ENCODE measurements at regions not wholly inside any gene's neighbourhood (a gene's known extent, or its start where the extent isn't known, plus 50 kb on each side); places are given as distances from the start of the nearest gene placed in this dataset.

DNA sequence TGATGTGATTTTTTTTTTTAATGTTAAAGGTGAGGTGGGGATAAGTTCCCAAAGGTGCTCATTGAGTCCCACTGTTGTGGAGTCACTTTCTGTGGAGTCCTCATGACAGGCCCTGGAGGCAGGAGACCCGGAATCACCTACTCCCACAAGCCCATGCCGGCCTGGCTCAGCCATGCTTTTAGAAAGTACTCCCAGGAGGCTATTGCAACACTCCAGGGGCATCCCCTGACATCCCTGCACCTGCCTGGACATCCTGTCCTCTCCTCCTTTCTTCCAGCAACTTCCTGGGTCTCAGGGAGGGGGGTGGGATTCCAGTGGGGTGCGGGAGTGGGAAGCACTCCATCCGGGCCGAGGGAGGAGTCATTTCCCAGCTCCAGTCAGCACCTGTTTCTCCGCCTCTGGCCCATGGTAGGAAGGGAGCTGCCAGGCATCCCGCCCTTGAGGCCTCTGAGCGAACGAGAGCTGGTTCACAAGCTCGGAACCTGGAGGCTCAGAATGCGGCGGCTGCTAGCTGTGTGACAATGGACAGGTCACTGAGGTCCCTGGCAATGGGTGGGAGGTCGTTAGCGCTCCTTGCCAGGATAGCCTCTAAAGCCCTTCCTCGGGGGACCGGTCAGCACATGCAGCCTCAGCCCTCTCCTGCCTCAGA is 163.9 kb upstream of the ID2 start:
- Histone ChIP-seq H3K4me1 (replicated peaks in 1 of 2) (peaks cover 10 to 11% of the 10 kb centered on the region in 2 donors), H3K36me3 (replicated peaks in 1 of 2) (no peaks in the 10 kb centered on the region), H3K4me3 (no peak overlapping the region), H3K9me3 (replicated peaks in 1 of 3) (no peaks in the 10 kb centered on the region), H3K27ac (no peak overlapping the region), H3K27me3 (no peaks in the 10 kb centered on the region)
- DNase-seq: no peak
- WGBS, 4 donors: 85 to 94% (median 93%) methylated on average over 8 to 16 of the region's 16 CpGs
- no peak for TF ChIP-seq POLR2A (IDR thresholded peaks at IDR 0.05)
- TF ChIP-seq, protein P1, sequence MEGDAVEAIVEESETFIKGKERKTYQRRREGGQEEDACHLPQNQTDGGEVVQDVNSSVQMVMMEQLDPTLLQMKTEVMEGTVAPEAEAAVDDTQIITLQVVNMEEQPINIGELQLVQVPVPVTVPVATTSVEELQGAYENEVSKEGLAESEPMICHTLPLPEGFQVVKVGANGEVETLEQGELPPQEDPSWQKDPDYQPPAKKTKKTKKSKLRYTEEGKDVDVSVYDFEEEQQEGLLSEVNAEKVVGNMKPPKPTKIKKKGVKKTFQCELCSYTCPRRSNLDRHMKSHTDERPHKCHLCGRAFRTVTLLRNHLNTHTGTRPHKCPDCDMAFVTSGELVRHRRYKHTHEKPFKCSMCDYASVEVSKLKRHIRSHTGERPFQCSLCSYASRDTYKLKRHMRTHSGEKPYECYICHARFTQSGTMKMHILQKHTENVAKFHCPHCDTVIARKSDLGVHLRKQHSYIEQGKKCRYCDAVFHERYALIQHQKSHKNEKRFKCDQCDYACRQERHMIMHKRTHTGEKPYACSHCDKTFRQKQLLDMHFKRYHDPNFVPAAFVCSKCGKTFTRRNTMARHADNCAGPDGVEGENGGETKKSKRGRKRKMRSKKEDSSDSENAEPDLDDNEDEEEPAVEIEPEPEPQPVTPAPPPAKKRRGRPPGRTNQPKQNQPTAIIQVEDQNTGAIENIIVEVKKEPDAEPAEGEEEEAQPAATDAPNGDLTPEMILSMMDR (IDR thresholded peaks at IDR 0.05): no peak
- intact Hi-C loops (cut with DNase I): loop anchor here in 1 of 2 donors (10.0 kb wide), 1 partner anchor 167 kb away; the partner anchor contains the start of gene ID2

DNA sequence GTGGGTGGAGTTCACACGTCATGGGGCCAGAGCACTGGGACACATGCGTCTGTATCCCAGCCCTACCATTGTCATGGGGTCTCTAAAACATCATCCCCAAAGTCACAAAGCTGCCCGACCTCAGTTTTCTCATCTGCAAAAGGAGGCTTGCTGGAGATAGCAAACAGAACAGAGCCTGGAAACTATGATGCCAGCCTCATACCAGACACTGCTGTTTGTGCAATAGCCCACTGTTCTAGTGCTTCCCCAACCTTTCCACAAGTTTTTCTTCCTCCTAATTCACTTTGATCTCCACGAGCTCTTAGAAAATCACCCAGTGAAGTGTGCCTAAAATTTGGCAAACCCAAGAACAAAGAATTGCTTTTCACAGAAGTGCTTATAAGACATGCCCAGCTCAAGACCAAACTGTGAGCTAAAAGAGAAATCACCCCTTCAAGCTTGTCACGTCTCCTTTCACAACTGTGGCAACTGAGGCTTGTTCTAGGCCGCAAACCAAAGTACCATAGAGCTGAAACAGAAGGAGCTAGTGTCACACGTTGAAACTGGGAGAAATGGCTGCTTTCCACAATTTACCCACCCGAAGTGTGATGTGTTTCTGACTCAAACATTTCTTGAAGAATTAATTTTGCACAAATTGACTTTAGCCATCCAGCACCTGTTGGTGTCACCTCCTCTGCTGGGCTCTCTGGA is 162.7 kb upstream of the ID2 start:
- WGBS, 4 donors: 82 to 92% (median 89%) methylated on average over 7 to 8 of the region's 8 CpGs
- intact Hi-C loops (cut with DNase I): loop anchor here in 1 of 2 donors (10.0 kb wide), 1 partner anchor 166 kb away; the partner anchor contains the start of gene ID2
- TF ChIP-seq, protein P1 (IDR thresholded peaks at IDR 0.05): no peak
- TF ChIP-seq POLR2A (IDR thresholded peaks at IDR 0.05): no peak

DNA sequence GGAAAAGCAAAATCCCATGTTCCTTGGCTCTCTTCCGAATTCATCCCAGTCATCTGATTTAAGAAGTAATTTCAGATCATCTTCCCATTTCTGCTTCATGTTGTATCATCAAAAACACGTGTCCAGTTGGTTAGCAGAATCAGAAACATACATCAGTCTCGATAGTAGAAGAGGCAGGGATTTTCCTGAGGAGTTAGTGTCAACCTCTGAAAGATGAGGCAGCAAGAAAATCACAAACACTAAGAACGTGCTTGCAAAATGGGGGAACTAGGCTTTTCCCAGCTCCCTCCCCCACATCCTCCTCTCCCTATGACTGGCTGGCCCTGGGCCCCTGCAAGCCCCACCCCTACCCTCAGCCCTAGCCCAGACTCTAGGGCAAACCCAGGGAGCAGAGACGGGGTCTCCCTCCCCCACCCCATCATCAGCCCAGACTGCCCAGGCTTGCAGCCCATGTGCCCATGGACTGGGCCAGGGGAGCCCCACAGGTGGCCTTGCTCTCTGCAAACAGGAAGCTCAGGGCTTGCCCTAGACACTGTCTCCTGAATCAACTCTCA is 161.0 kb upstream of the ID2 start:
- Histone ChIP-seq H3K36me3 (replicated peaks in 1 of 2) (no peaks in the 10 kb centered on the region), H3K9me3 (replicated peaks in 1 of 3) (no peaks in the 10 kb centered on the region), H3K4me3 (no peak overlapping the region), H3K27ac (no peak overlapping the region), H3K27me3 (no peaks in the 10 kb centered on the region), H3K4me1 (replicated peaks in 1 of 2) (peaks cover 0 to 15% of the 10 kb centered on the region in 2 donors)
- intact Hi-C loops (cut with DNase I): loop anchor here (10.0 kb wide), 2 partner anchors 144 to 154 kb away; no protein-coding TSS in a partner anchor
- TF ChIP-seq, protein P1 (IDR thresholded peaks at IDR 0.05): no peak
- TF ChIP-seq POLR2A (IDR thresholded peaks at IDR 0.05): no peak
- DNase-seq: no peak
- 72 to 85% (median 82%) methylated on average over 5 of the region's 5 CpGs for WGBS, 4 donors

More for the DNA sequence above, 162.7 kb upstream of the ID2 start:
- H3K27ac ChIP-seq: no peak overlapping the region
- DNase-seq: no peak
- H3K36me3 ChIP-seq (replicated peaks in 1 of 2): no peaks in the 10 kb centered on the region
- H3K9me3 ChIP-seq (replicated peaks in 1 of 3): no peaks in the 10 kb centered on the region
- no peaks in the 10 kb centered on the region for H3K27me3 ChIP-seq
- H3K4me3 ChIP-seq: no peak overlapping the region
- peaks cover 10 to 12% of the 10 kb centered on the region in 2 donors for H3K4me1 ChIP-seq (replicated peaks in 1 of 2)

DNA sequence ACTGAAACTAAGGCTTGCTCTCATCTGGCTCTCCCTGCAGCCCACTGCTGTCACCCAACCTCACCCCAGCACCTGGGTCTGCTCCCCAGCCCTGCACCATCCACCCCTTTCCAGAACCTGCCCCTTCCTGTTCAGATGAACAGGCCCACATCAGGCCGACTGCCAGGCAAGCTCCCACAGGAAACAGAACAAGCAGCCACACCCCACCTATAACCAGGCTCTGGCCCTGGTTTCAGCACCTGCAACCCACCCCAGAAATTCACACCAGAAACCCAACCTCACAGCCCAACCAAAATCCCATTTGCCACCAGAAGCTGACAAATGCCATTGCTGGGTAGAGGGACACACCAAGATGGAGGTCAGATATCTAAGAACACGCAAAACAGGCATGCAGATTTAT is 159.2 kb upstream of the ID2 start:
- intact Hi-C loops (cut with DNase I): loop anchor here (10.0 kb wide), 2 partner anchors 142 to 152 kb away; no protein-coding TSS in a partner anchor
- Histone ChIP-seq H3K27me3 (no peaks in the 10 kb centered on the region), H3K36me3 (replicated peaks in 1 of 2) (no peaks in the 10 kb centered on the region), H3K4me1 (replicated peaks in 1 of 2) (peaks cover 0 to 19% of the 10 kb centered on the region in 2 donors), H3K27ac (no peak overlapping the region), H3K4me3 (no peak overlapping the region), H3K9me3 (replicated peaks in 1 of 3) (no peaks in the 10 kb centered on the region)
- no peak for DNase-seq
- 78 to 93% (median 85%) methylated on average over 2 of the region's 2 CpGs for WGBS, 4 donors
- TF ChIP-seq POLR2A (IDR thresholded peaks at IDR 0.05): no peak
- TF ChIP-seq, protein P1 (IDR thresholded peaks at IDR 0.05): no peak

Measured in adrenal gland (tissue), 9 donors.